Endothelial cell of umbilical vein (primary cell): ENCODE measurements at regions not wholly inside any gene's neighbourhood (a gene's known extent, or its start where the extent isn't known, plus 50 kb on each side); places are given as distances from the start of the nearest gene placed in this dataset.

Source experiments
- CTCF ChIP-seq, 2 donors: IDR thresholded peaks; 1 replicate in 1 of 2; 2 replicates in 1 of 2; pipeline ENCODE4 v1.5.1; 2011; ENCODE audit warnings: low read length in 2 of 2, mild to moderate bottlenecking in 2 of 2, moderate library complexity in 2 of 2, control low read depth in 1 of 2, inconsistent platforms in 1 of 2, low read depth in 1 of 2; ENCODE audit not compliant: insufficient read depth in 1 of 2; ENCODE audit errors: extremely low read depth in 1 of 2
- MAX ChIP-seq: IDR thresholded peaks from 2 replicates; pipeline ENCODE4 v1.6.1; 2011; ENCODE audit not compliant: insufficient read depth, insufficient read length
- POLR2A ChIP-seq: IDR thresholded peaks from 2 replicates; pipeline ENCODE4 v1.6.1; 2012; ENCODE audit warnings: low read depth, mild to moderate bottlenecking, control low read depth, low read length

GRCh38 chr4:186924723-186925122, 201.1 kb upstream of the FAT1 start:
- TF ChIP-seq CTCF (IDR thresholded peaks at IDR 0.05; ENCODE audit: extremely low read depth in 1 of 2, insufficient read depth in 1 of 2, low read depth in 1 of 2, low read length in 2 of 2) = no peak
- TF ChIP-seq MAX = no peak
- no peak for TF ChIP-seq POLR2A
